IMR-90 (cell line): ENCODE measurements at regions not wholly inside any gene's neighbourhood (a gene's known extent, or its start where the extent isn't known, plus 50 kb on each side); places are given as distances from the start of the nearest gene placed in this dataset.

Experiments used
- CEBPB ChIP-seq: IDR thresholded peaks from 2 replicates; pipeline ENCODE4 v1.6.1; 2012; ENCODE audit warnings: low read depth, low read length, improper control_type of control experiment
- CHD1 ChIP-seq: IDR thresholded peaks from 2 replicates; pipeline ENCODE4 v1.6.1; 2012; ENCODE audit warnings: low read depth, low read length, improper control_type of control experiment
- MAZ ChIP-seq: IDR thresholded peaks from 2 replicates; pipeline ENCODE4 v1.6.1; 2012; ENCODE audit warnings: low read depth, mild to moderate bottlenecking, low read length, improper control_type of control experiment, moderate library complexity, borderline replicate concordance
- RCOR1 ChIP-seq: IDR thresholded peaks from 2 replicates; pipeline ENCODE4 v1.6.1; 2012; ENCODE audit warnings: mild to moderate bottlenecking, low read length, improper control_type of control experiment; ENCODE audit not compliant: insufficient replicate concordance
- TF ChIP-seq, protein P1 (sequence below): conservative IDR thresholded peaks from 2 replicates; pipeline ENCODE4 v1.5.1; 2012; ENCODE audit warnings: mild to moderate bottlenecking, low read depth, low read length, improper control_type of control experiment
- TF ChIP-seq, protein P2 (sequence below): fragments of 150-350 bp; IDR thresholded peaks from 2 replicates; pipeline ENCODE4 v1.6.1; 2016; ENCODE audit warnings: low read depth, mild to moderate bottlenecking, low read length, moderate library complexity, borderline replicate concordance

DNA sequence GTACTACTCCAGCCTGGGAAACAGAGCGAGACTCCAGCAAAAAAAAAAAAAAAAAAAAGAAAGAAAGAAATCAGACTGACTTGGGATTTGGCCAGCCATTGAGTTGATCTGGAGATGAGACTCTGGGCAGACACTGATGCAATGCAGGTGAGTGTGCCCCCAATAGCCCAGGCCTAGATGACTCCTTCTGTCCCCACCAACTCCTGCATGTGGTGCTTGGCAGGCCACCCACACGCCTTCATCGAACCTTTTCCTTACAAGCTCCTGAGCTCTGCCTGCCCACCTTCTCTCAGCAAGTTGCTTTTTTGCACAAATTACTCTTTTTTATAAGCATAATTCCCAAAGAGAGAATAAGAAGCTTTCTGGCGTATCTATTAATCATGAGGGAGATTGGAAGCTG lies 97.9 kb upstream of the MBNL2 start:
- TF ChIP-seq CEBPB (no peak), CHD1 (no peak), RCOR1 (no peak), MAZ (no peak)
- TF ChIP-seq, protein P1, sequence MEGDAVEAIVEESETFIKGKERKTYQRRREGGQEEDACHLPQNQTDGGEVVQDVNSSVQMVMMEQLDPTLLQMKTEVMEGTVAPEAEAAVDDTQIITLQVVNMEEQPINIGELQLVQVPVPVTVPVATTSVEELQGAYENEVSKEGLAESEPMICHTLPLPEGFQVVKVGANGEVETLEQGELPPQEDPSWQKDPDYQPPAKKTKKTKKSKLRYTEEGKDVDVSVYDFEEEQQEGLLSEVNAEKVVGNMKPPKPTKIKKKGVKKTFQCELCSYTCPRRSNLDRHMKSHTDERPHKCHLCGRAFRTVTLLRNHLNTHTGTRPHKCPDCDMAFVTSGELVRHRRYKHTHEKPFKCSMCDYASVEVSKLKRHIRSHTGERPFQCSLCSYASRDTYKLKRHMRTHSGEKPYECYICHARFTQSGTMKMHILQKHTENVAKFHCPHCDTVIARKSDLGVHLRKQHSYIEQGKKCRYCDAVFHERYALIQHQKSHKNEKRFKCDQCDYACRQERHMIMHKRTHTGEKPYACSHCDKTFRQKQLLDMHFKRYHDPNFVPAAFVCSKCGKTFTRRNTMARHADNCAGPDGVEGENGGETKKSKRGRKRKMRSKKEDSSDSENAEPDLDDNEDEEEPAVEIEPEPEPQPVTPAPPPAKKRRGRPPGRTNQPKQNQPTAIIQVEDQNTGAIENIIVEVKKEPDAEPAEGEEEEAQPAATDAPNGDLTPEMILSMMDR = no peak
- TF ChIP-seq, protein P2, sequence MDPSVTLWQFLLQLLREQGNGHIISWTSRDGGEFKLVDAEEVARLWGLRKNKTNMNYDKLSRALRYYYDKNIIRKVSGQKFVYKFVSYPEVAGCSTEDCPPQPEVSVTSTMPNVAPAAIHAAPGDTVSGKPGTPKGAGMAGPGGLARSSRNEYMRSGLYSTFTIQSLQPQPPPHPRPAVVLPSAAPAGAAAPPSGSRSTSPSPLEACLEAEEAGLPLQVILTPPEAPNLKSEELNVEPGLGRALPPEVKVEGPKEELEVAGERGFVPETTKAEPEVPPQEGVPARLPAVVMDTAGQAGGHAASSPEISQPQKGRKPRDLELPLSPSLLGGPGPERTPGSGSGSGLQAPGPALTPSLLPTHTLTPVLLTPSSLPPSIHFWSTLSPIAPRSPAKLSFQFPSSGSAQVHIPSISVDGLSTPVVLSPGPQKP = no peak
